GM12891 (cell line): ENCODE measurements at regions not wholly inside any gene's neighbourhood (a gene's known extent, or its start where the extent isn't known, plus 50 kb on each side); places are given as distances from the start of the nearest gene placed in this dataset.

Experiments
- POLR2A ChIP-seq: IDR thresholded peaks from 2 replicates; pipeline ENCODE4 v1.6.1; 2011; ENCODE audit warnings: low read depth, low read length, control low read depth
- POLR2AphosphoS5 ChIP-seq: IDR thresholded peaks from 2 replicates; pipeline ENCODE4 v1.6.1; 2011; ENCODE audit warnings: low read depth, low read length, control low read depth

GRCh38 chr2:4336864-4337263 lies 633.5 kb downstream of the DCDC2C start:
- TF ChIP-seq POLR2AphosphoS5 = no peak
- TF ChIP-seq POLR2A = no peak
